AG04449 (cell line): ENCODE measurements at regions not wholly inside any gene's neighbourhood (a gene's known extent, or its start where the extent isn't known, plus 50 kb on each side); places are given as distances from the start of the nearest gene placed in this dataset.

ENCODE experiments used
- CTCF ChIA-PET: fragments of 350-600 bp; formaldehyde crosslinking; extraction: SDS; loops from one replicate; lab custom pipeline; 2021; ENCODE audit warnings: antibody characterized with exemption; lab: Yijun Ruan, JAX
- POLR2A ChIA-PET: fragments of 400-600, 350-600 bp; formaldehyde crosslinking; extraction: SDS; loops from one replicate; lab custom pipeline; 2020; ENCODE audit warnings: antibody characterized with exemption, inconsistent platforms; lab: Yijun Ruan, JAX
- DNase-seq: peaks from one replicate; pipeline ENCODE4 v3.0.0-alpha.2; 2010; ENCODE audit warnings: low read depth, low spot score
- H3K4me3 ChIP-seq: 2 replicates; pipeline ENCODE4 v1.5.1; 2011; ENCODE audit warnings: low read depth, mild to moderate bottlenecking, control low read depth, low read length
- TF ChIP-seq, protein P1 (sequence below): IDR thresholded peaks from one replicate; pipeline ENCODE4 v1.5.1; 2011; ENCODE audit warnings: mild to moderate bottlenecking, moderate library complexity, low read length, control low read depth, inconsistent platforms; ENCODE audit not compliant: insufficient read depth; ENCODE audit errors: missing control alignments

DNA sequence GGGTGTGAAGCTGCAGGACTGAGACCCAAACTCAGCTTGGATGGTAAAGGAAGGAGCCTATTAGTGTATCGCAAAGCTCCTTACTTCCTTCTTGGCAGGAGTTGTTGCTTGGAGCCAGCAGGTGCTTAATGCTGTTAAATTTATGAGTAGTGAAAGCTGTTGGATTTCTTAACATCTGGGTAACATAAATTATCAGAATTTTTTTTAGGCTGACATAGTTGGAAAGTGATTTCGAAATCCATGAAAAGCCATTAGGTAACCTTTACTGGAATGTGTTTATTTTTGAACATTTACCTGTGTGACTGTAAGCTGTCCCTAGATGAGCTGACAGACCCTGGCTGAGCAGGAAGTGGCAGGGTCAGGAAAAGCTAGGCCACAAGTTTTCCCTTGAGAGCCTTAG, 470.4 kb upstream of the SLC35B3 start:
- no peak overlapping the region for H3K4me3 ChIP-seq
- no peak for DNase-seq
- POLR2A ChIA-PET = no interaction called here
- CTCF ChIA-PET = no interaction called here
- TF ChIP-seq, protein P1, sequence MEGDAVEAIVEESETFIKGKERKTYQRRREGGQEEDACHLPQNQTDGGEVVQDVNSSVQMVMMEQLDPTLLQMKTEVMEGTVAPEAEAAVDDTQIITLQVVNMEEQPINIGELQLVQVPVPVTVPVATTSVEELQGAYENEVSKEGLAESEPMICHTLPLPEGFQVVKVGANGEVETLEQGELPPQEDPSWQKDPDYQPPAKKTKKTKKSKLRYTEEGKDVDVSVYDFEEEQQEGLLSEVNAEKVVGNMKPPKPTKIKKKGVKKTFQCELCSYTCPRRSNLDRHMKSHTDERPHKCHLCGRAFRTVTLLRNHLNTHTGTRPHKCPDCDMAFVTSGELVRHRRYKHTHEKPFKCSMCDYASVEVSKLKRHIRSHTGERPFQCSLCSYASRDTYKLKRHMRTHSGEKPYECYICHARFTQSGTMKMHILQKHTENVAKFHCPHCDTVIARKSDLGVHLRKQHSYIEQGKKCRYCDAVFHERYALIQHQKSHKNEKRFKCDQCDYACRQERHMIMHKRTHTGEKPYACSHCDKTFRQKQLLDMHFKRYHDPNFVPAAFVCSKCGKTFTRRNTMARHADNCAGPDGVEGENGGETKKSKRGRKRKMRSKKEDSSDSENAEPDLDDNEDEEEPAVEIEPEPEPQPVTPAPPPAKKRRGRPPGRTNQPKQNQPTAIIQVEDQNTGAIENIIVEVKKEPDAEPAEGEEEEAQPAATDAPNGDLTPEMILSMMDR = no peak

GRCh38 chr6:8904754-8905153, 469.4 kb upstream of the SLC35B3 start:
- H3K4me3 ChIP-seq = no peak overlapping the region
- POLR2A ChIA-PET = no interaction called here
- CTCF ChIA-PET = no interaction called here
- TF ChIP-seq, protein P1 = no peak
- no peak for DNase-seq

- ChIA-PET POLR2A (no interaction called here), CTCF (no interaction called here)
- no peak overlapping the region for H3K4me3 ChIP-seq
- DNase-seq = no peak
- TF ChIP-seq, protein P1 = no peak
Measured at GRCh38 chr6:8900056-8900455, 464.7 kb upstream of the SLC35B3 start.

GRCh38 chr6:8889514-8889913, 454.2 kb upstream of the SLC35B3 start:
- no peak overlapping the region for H3K4me3 ChIP-seq
- DNase-seq = no peak
- TF ChIP-seq, protein P1 = no peak
- POLR2A ChIA-PET = no interaction called here
- CTCF ChIA-PET = no interaction called here

DNA sequence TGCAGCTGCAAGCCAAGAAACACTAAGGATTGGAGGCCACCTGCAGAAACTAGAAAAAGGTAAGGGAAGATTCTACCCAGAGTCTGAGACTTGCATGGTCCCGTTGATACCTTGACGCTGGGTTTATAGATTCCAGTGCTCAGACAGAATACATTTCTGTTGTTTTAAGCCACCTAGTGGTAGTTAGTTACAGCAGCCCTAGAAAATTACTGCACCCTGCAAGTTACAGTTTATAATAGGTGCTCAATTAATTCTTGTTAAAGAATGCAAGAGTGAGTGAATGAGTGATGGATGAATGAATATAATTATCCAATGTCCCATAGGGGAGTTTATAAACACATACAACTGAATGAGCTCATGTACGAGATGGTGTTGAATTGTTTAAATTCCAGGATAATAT, 453.1 kb upstream of the SLC35B3 start:
- TF ChIP-seq, protein P1 = no peak
- H3K4me3 ChIP-seq = no peak overlapping the region
- POLR2A ChIA-PET = no interaction called here
- CTCF ChIA-PET = no interaction called here
- no peak for DNase-seq

DNA sequence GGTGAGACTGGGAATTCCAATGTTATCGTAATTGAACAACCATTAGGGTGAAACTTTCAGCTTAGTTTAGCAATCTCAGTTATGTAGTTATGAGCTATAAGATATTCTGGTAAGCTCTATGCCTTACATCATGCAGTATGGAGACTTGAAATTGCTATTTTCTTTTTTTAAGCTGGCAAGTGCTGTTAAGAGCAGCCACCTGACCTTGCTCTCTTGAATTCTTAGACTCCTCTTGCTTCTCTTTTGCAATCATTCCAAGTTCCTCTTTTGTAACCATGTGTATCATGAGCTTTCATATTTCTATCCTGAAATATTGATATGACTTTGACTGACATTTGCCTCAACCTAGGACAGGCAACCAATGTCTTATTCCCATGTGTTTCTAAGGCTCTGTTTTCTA, 446.3 kb upstream of the SLC35B3 start:
- H3K4me3 ChIP-seq = no peak overlapping the region
- no peak for DNase-seq
- TF ChIP-seq, protein P1 = no peak
- CTCF ChIA-PET = no interaction called here
- POLR2A ChIA-PET = no interaction called here
